NCI-H2029 treated with DMSO at 0.1 percent for 48 hours (cell line): ENCODE measurements at regions not wholly inside any gene's neighbourhood (a gene's known extent, or its start where the extent isn't known, plus 50 kb on each side); places are given as distances from the start of the nearest gene placed in this dataset.
A peak's percentile ranks its signal among the peaks of the same experiment; 100 is the strongest.

Source experiments
- DNase-seq: peaks from one replicate; lab custom pipeline; 2025; lab: John Stamatoyannopoulos, UW

- no peak for DNase-seq
These were observed 197.5 kb downstream of the ARL4A start for GRCh38 chr7:12884856-12885440.

- no peak for DNase-seq
These were observed 201.3 kb downstream of the ARL4A start for GRCh38 chr7:12888717-12889116.

- no peak for DNase-seq
These were observed 202.0 kb downstream of the ARL4A start for GRCh38 chr7:12889391-12889790.

GRCh38 chr7:12890586-12890985 is 203.2 kb downstream of the ARL4A start:
- DNase-seq = no peak

GRCh38 chr7:12893292-12893691 is 205.9 kb downstream of the ARL4A start:
- DNase-seq = no peak

- DNase-seq = no peak
These were observed 207.9 kb downstream of the ARL4A start for GRCh38 chr7:12895296-12895695.

GRCh38 chr7:12896316-12896715 is 208.9 kb downstream of the ARL4A start:
- DNase-seq = no peak

- DNase-seq = no peak
These were observed 210.6 kb downstream of the ARL4A start for GRCh38 chr7:12898004-12898403.

- no peak for DNase-seq
These were observed 211.2 kb downstream of the ARL4A start for GRCh38 chr7:12898620-12899019.

GRCh38 chr7:12905671-12906070 is 218.2 kb downstream of the ARL4A start:
- DNase-seq = no peak

GRCh38 chr7:12907774-12908173 is 220.3 kb downstream of the ARL4A start:
- DNase-seq = no peak

- DNase-seq = no peak
These were observed 222.1 kb downstream of the ARL4A start for GRCh38 chr7:12909483-12909882.

GRCh38 chr7:12911053-12911452 is 223.6 kb downstream of the ARL4A start:
- no peak for DNase-seq

- DNase-seq = no peak
These were observed 225.6 kb downstream of the ARL4A start for GRCh38 chr7:12913002-12913401.

- DNase-seq = no peak
These were observed 230.4 kb downstream of the ARL4A start for GRCh38 chr7:12917801-12918200.

GRCh38 chr7:12921751-12922345 is 234.4 kb downstream of the ARL4A start:
- no peak for DNase-seq

GRCh38 chr7:12923971-12924370 is 236.5 kb downstream of the ARL4A start:
- no peak for DNase-seq

- no peak for DNase-seq
These were observed 238.8 kb downstream of the ARL4A start for GRCh38 chr7:12926206-12926605.

GRCh38 chr7:12927635-12928434 is 240.4 kb downstream of the ARL4A start:
- no peak for DNase-seq

- DNase-seq = no peak
These were observed 242.2 kb downstream of the ARL4A start for GRCh38 chr7:12929476-12930140.

- DNase-seq = no peak
These were observed 243.1 kb downstream of the ARL4A start for GRCh38 chr7:12930534-12930933.

- peak; percentile 27 for DNase-seq
These were observed 244.0 kb downstream of the ARL4A start for GRCh38 chr7:12931465-12931864.

- no peak for DNase-seq
These were observed 252.3 kb downstream of the ARL4A start for GRCh38 chr7:12939694-12940093.
